ENCODE measurements at regions not wholly inside any gene's neighbourhood (a gene's known extent, or its start where the extent isn't known, plus 50 kb on each side); places are given as distances from the start of the nearest gene placed in this dataset.

GRCh38 chr7:67766906-67767410 is 770.3 kb downstream of the TYW1 start:
- DNase-seq = no peak

GRCh38 chr7:67771846-67772605 is 775.4 kb downstream of the TYW1 start:
- DNase-seq = no peak

GRCh38 chr7:67773081-67773480 is 776.4 kb downstream of the TYW1 start:
- DNase-seq = no peak

GRCh38 chr7:67777119-67777518 is 780.5 kb downstream of the TYW1 start:
- DNase-seq = no peak

GRCh38 chr7:67781841-67782240 is 785.2 kb downstream of the TYW1 start:
- DNase-seq = no peak

GRCh38 chr7:67786021-67786420 is 789.4 kb downstream of the TYW1 start:
- DNase-seq = no peak

GRCh38 chr7:67788669-67789068 is 792.0 kb downstream of the TYW1 start:
- DNase-seq = peak; percentile 11

- no peak for DNase-seq
These were observed 795.3 kb downstream of the TYW1 start for GRCh38 chr7:67791918-67792317.

- DNase-seq = no peak
These were observed 797.9 kb downstream of the TYW1 start for GRCh38 chr7:67794544-67794943.

GRCh38 chr7:67803789-67804188 is 807.2 kb downstream of the TYW1 start:
- DNase-seq = no peak

- DNase-seq = no peak
These were observed 809.4 kb downstream of the TYW1 start for GRCh38 chr7:67805921-67806471.

- no peak for DNase-seq
These were observed 811.2 kb downstream of the TYW1 start for GRCh38 chr7:67807826-67808225.

GRCh38 chr7:67809586-67809985 is 813.0 kb downstream of the TYW1 start:
- DNase-seq = peak; percentile 1

GRCh38 chr7:67813621-67814292 is 817.1 kb downstream of the TYW1 start:
- no peak for DNase-seq

- no peak for DNase-seq
These were observed 820.8 kb downstream of the TYW1 start for GRCh38 chr7:67817481-67817880.

- peak; percentile 50 for DNase-seq
These were observed 824.5 kb downstream of the TYW1 start for GRCh38 chr7:67821116-67821515.

- DNase-seq = peak; percentile 43
These were observed 826.7 kb downstream of the TYW1 start for GRCh38 chr7:67823345-67823744.

- no peak for DNase-seq
These were observed 828.7 kb downstream of the TYW1 start for GRCh38 chr7:67825356-67825755.

- no peak for DNase-seq
These were observed 845.3 kb downstream of the TYW1 start for GRCh38 chr7:67841896-67842295.

- DNase-seq = peak; percentile 3
These were observed 845.9 kb downstream of the TYW1 start for GRCh38 chr7:67842571-67842970.

GRCh38 chr7:67843001-67843565 is 846.5 kb downstream of the TYW1 start:
- no peak for DNase-seq

GRCh38 chr7:67843615-67844014 is 847.0 kb downstream of the TYW1 start:
- DNase-seq = no peak

GRCh38 chr7:67847092-67847787 is 850.6 kb downstream of the TYW1 start:
- no peak for DNase-seq
